Cardiac fibroblast (primary cell): ENCODE measurements at regions not wholly inside any gene's neighbourhood (a gene's known extent, or its start where the extent isn't known, plus 50 kb on each side); places are given as distances from the start of the nearest gene placed in this dataset.
"Not testable (repeated sequence)": the region's sequence is repeated elsewhere in the genome, so short reads cannot be mapped to it uniquely, and the experiment has no call there.

Experiments
- DNase-seq, 2 donors: peaks; one replicate each; pipeline versions ENCODE4 v3.0.0 to v3.0.0-alpha.2; 2010; ENCODE audit warnings: low read depth in 2 of 2
- H3K4me3 ChIP-seq, 2 donors: replicated peaks in 1 of 2; 1 replicate in 1 of 2; 2 replicates in 1 of 2; pipeline ENCODE4 v1.5.1; 2011; ENCODE audit warnings: low read depth in 2 of 2, low read length in 2 of 2, mild to moderate bottlenecking in 2 of 2, moderate library complexity in 1 of 2
- CTCF ChIP-seq: IDR thresholded peaks from one replicate; pipeline ENCODE4 v1.5.1; 2011; ENCODE audit warnings: low read depth, mild to moderate bottlenecking, low read length, inconsistent platforms

GRCh38 chr12:23139026-23139425 lies 514.1 kb downstream of the ETNK1 start:
- peak in 1 of 2 donors; percentile 51 for DNase-seq
- H3K4me3 ChIP-seq: no peak overlapping the region
- TF ChIP-seq CTCF: no peak

GRCh38 chr12:23140710-23141109 lies 515.7 kb downstream of the ETNK1 start:
- H3K4me3 ChIP-seq: no peak overlapping the region
- TF ChIP-seq CTCF: no peak
- DNase-seq: peak in 1 of 2 donors; percentile 19

- H3K4me3 ChIP-seq: no peak overlapping the region
- DNase-seq: no peak
- no peak for TF ChIP-seq CTCF
Observed at GRCh38 chr12:23141335-23141734, 516.4 kb downstream of the ETNK1 start.

GRCh38 chr12:23146070-23146469 lies 521.1 kb downstream of the ETNK1 start:
- DNase-seq, H3K4me3 ChIP-seq: not testable (repeated sequence)

- no peak for DNase-seq
- TF ChIP-seq CTCF: no peak
- no peak overlapping the region for H3K4me3 ChIP-seq
Observed at GRCh38 chr12:23168459-23168858, 543.5 kb downstream of the ETNK1 start.

GRCh38 chr12:23169012-23169695 lies 544.2 kb downstream of the ETNK1 start:
- H3K4me3 ChIP-seq: no peak overlapping the region
- no peak for TF ChIP-seq CTCF
- no peak for DNase-seq

- no peak overlapping the region for H3K4me3 ChIP-seq
- DNase-seq: no peak
- no peak for TF ChIP-seq CTCF
Observed at GRCh38 chr12:23169696-23170013, 544.7 kb downstream of the ETNK1 start.
